Fibroblast of mammary gland (primary cell): ENCODE measurements at regions not wholly inside any gene's neighbourhood (a gene's known extent, or its start where the extent isn't known, plus 50 kb on each side); places are given as distances from the start of the nearest gene placed in this dataset.

Experiments used
- DNase-seq: peaks from one replicate; pipeline ENCODE4 v3.0.0-alpha.2; 2010; ENCODE audit warnings: low read depth
- H3K4me3 ChIP-seq: 2 replicates; pipeline ENCODE4 v1.5.1; 2011; ENCODE audit warnings: low read depth, mild to moderate bottlenecking, low read length, moderate library complexity; ENCODE audit not compliant: control insufficient read depth
- TF ChIP-seq, protein P1 (sequence below): conservative IDR thresholded peaks from 2 replicates; pipeline ENCODE4 v1.5.1; 2011; ENCODE audit warnings: low read depth, low read length, inconsistent platforms; ENCODE audit not compliant: control insufficient read depth, insufficient read depth

DNA sequence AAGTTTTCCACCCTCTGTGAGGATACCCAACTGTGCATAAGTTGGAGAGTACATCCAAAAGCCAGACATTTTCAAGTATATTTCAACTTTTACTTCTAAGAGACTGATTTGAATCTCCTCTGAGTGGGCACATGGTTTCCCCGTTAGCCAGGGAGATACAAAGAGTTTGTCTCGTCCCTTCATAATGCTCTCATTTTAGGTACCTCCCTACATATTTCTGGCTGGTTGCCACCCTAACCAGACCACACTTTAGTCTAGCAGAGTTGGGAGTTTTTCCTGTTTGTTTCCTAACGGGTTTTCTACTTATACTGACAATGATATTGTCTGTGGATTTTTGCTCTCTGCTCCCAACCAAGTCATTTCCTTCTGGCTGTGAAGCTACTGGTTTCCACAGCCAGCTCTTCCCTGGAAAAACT is 180.3 kb downstream of the CCDC71L start:
- no peak overlapping the region for H3K4me3 ChIP-seq
- no peak for DNase-seq
- TF ChIP-seq, protein P1, sequence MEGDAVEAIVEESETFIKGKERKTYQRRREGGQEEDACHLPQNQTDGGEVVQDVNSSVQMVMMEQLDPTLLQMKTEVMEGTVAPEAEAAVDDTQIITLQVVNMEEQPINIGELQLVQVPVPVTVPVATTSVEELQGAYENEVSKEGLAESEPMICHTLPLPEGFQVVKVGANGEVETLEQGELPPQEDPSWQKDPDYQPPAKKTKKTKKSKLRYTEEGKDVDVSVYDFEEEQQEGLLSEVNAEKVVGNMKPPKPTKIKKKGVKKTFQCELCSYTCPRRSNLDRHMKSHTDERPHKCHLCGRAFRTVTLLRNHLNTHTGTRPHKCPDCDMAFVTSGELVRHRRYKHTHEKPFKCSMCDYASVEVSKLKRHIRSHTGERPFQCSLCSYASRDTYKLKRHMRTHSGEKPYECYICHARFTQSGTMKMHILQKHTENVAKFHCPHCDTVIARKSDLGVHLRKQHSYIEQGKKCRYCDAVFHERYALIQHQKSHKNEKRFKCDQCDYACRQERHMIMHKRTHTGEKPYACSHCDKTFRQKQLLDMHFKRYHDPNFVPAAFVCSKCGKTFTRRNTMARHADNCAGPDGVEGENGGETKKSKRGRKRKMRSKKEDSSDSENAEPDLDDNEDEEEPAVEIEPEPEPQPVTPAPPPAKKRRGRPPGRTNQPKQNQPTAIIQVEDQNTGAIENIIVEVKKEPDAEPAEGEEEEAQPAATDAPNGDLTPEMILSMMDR, result no peak

DNA sequence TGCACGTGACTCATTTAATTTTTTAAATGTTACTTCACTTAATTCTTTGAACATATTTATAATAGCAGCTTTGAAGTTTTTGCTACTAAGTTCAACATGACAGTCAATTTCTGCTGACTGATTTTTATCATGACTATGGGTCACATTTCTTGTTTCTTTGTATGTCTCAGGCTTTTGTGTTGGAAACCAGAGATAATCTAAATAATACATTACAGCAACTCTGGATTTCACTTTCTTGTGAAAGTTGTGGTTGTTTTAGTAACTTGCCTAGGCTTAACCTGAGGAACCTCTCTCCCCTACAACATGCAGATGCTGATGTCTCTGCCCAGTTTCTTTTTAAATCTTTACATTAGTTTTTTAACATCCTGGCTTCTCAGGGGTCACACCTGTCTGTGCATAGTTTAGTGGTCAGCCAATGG is 180.8 kb downstream of the CCDC71L start:
- H3K4me3 ChIP-seq, result no peak overlapping the region
- no peak for DNase-seq
- TF ChIP-seq, protein P1, result no peak

DNA sequence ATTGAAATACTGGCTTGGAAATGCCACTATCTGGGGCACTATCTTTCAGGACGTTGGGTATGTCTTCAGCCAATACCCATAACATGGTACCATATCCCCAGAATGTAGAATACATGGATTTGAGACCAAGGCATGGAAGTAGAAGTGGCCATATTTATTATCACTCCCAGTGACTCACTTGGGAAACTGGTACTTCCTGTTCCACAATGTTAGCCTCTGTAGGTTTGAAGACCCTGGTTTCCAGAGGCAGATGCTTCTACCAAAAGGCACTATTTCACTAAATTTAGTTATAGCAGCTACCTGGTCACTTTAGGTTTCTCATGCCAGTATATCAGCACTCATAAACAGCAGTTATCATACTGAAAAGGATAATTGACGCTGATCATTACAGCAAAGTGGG is 184.2 kb downstream of the CCDC71L start:
- DNase-seq, result no peak
- no peak overlapping the region for H3K4me3 ChIP-seq
- TF ChIP-seq, protein P1, result no peak

DNA sequence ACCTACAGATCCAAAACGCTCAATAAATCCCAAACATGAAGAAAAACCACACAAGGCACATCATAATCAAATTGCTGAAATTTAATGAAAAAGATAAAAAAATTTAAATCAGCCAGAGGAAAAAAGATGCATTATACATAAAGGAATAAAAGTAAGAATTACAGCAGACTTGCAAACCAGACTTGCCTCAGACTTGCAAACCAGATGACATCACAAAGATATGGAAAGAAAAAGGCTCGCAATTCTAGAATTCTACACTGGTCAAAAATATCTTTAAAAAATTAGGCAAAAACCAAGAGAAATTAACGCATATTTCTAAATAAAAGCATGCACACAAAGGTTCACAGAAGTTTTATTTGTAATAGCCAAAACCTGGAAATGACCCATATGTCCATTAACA is 188.0 kb upstream of the NAMPT start:
- TF ChIP-seq, protein P1, result no peak
- DNase-seq, result no peak
- H3K4me3 ChIP-seq, result no peak overlapping the region

DNA sequence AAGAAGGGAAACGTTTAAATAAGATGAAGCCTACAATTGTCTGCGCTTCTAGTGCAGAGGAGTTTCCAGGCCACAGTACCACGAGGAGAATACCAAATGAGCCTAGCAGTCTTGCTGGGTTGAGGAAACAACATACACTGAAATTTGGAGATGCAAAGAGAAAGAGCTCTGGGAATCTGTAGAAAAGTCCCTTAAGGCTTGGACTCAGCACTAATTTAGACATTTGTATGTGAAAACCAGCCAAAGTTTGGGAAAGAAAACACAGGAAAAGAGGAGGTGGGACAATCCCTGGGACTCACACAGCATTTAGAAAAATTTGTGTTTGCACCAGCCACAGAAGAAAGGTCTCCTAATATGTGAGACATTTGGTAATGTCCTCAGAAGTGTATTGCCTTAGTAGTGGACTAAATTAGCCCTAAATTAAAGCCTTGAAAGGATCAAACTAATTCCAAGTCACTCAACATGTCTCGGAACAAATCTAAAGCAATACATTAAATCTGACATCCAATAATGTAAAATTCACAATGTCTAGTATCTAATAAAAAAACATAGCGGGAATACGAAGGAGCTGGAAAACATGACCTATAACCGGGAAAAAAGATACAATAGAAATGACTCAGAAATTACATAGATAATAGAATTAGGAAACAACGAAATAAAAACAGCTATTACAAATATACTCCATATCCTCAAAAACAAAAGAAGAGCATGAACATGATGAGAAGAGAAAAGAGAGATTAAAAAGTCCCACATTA is 187.1 kb upstream of the NAMPT start:
- no peak for DNase-seq
- H3K4me3 ChIP-seq, result no peak overlapping the region
- TF ChIP-seq, protein P1, result no peak

DNA sequence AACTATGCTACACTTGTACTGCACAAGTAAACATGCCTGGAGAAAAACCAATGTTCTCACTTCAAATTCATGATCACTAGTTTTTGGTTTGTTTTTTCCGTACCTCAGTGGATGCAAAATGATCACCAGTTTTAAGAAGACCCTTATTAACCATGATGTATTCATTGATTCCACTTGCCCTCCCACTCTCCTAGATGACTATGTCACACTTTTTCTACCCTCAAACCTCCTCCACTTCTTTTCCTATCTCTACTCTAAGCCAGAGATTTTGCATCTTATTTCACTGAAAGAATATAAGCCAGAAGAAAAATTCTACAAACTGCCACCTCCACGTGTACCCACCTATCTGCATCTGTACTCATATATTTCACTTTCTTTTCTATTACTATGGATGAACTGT is 186.2 kb upstream of the NAMPT start:
- H3K4me3 ChIP-seq, result no peak overlapping the region
- TF ChIP-seq, protein P1, result no peak
- DNase-seq, result no peak
